Activated CD8-positive, alpha-beta T cell treated with anti-CD3 and anti-CD28 coated beads for 36 hours (primary cell): ENCODE measurements at regions not wholly inside any gene's neighbourhood (a gene's known extent, or its start where the extent isn't known, plus 50 kb on each side); places are given as distances from the start of the nearest gene placed in this dataset.

ENCODE experiments used
- ATAC-seq: fragments of 200-7000 bp; cut with Tn5 transposase; one replicate; pipeline ENCODE4 v1.10.0; 2021; ENCODE audit warnings: mild to moderate bottlenecking, moderate library complexity
- CTCF ChIA-PET: fragments of 350-600 bp; sonication (Branson Sonifier 250); formaldehyde crosslinking; loops from one replicate; lab custom pipeline; 2021; ENCODE audit warnings: antibody characterized with exemption; lab: Charles Lee
- POLR2A ChIA-PET: fragments of 350-600 bp; sonication (Branson Sonifier 250); formaldehyde crosslinking; loops from one replicate; lab custom pipeline; 2021; ENCODE audit warnings: antibody characterized with exemption; lab: Charles Lee
- DNase-seq: peaks from one replicate; pipeline ENCODE4 v3.0.0-alpha.2; 2020
- H3K27ac Mint-ChIP-seq: one replicate; pipeline ENCODE4 v1.8.0; 2021; ENCODE audit warnings: mild to moderate bottlenecking, mixed read lengths
- H3K27me3 Mint-ChIP-seq: one replicate; pipeline ENCODE4 v1.8.0; 2021; ENCODE audit warnings: mixed read lengths
- H3K36me3 Mint-ChIP-seq: one replicate; pipeline ENCODE4 v1.8.0; 2021; ENCODE audit warnings: low read depth, mixed read lengths
- H3K4me1 Mint-ChIP-seq: one replicate; pipeline ENCODE4 v1.8.0; 2021; ENCODE audit warnings: low read depth, mixed read lengths
- H3K4me3 Mint-ChIP-seq: one replicate; pipeline ENCODE4 v1.8.0; 2021; ENCODE audit warnings: mild to moderate bottlenecking, moderate library complexity, mixed read lengths
- H3K9me3 Mint-ChIP-seq: one replicate; pipeline ENCODE4 v1.8.0; 2021; ENCODE audit warnings: mixed read lengths
- CTCF ChIP-seq: fragments of 200-600 bp; IDR thresholded peaks from one replicate; pipeline ENCODE4 v1.8.0; 2022; ENCODE audit warnings: antibody characterized with exemption, mild to moderate bottlenecking
- intact Hi-C: fragments of 100-400 bp; cut with micrococcal nuclease; formaldehyde crosslinking; loops from one replicate; pipeline ENCODE4 v1.10.0; 2022

- no peaks in the 10 kb centered on the region for H3K4me1 Mint-ChIP-seq
Observed at GRCh38 chr2:122864728-122865127, 1109.3 kb downstream of the TSN start.

GRCh38 chr2:122866095-122866494, 1110.6 kb downstream of the TSN start:
- H3K36me3 Mint-ChIP-seq: no peaks in the 10 kb centered on the region
- TF ChIP-seq CTCF: no peak
- no peak overlapping the region for H3K4me3 Mint-ChIP-seq
- ChIA-PET POLR2A (no interaction called here), CTCF (no interaction called here)
- no peaks in the 10 kb centered on the region for H3K4me1 Mint-ChIP-seq
- DNase-seq: no peak
- H3K27ac Mint-ChIP-seq: no peak overlapping the region
- peaks cover 4% of the 10 kb centered on the region for H3K9me3 Mint-ChIP-seq
- intact Hi-C loops: no loop called here
- H3K27me3 Mint-ChIP-seq: no peaks in the 10 kb centered on the region
- no peak for ATAC-seq

More at GRCh38 chr2:122864728-122865127, 1109.3 kb downstream of the TSN start:
- no peaks in the 10 kb centered on the region for H3K36me3 Mint-ChIP-seq
- ATAC-seq (no peak), DNase-seq (no peak)
- POLR2A ChIA-PET: no interaction called here
- no peak for TF ChIP-seq CTCF
- CTCF ChIA-PET: no interaction called here
- no peaks in the 10 kb centered on the region for H3K27me3 Mint-ChIP-seq
- intact Hi-C loops: no loop called here
- peaks cover 10% of the 10 kb centered on the region for H3K9me3 Mint-ChIP-seq
- no peak overlapping the region for H3K27ac Mint-ChIP-seq
- H3K4me3 Mint-ChIP-seq: no peak overlapping the region

- Mint-ChIP-seq H3K9me3 (peaks cover 3% of the 10 kb centered on the region), H3K36me3 (no peaks in the 10 kb centered on the region), H3K27me3 (no peaks in the 10 kb centered on the region), H3K27ac (no peak overlapping the region), H3K4me1 (no peaks in the 10 kb centered on the region), H3K4me3 (no peak overlapping the region)
- DNase-seq: no peak
- no peak for TF ChIP-seq CTCF
- POLR2A ChIA-PET: no interaction called here
- intact Hi-C loops: no loop called here
- CTCF ChIA-PET: no interaction called here
- ATAC-seq: no peak
Observed at GRCh38 chr2:122867941-122868340, 1112.5 kb downstream of the TSN start.

GRCh38 chr2:122868646-122869275, 1113.3 kb downstream of the TSN start:
- H3K4me3 Mint-ChIP-seq: no peak overlapping the region
- no peak for TF ChIP-seq CTCF
- no peak overlapping the region for H3K27ac Mint-ChIP-seq
- no peaks in the 10 kb centered on the region for H3K36me3 Mint-ChIP-seq
- DNase-seq (no peak), ATAC-seq (no peak)
- no peaks in the 10 kb centered on the region for H3K27me3 Mint-ChIP-seq
- intact Hi-C loops: no loop called here
- peaks cover 3% of the 10 kb centered on the region for H3K9me3 Mint-ChIP-seq
- H3K4me1 Mint-ChIP-seq: no peaks in the 10 kb centered on the region
- ChIA-PET POLR2A (interaction anchor here (0.6 kb wide), 1 partner anchor 56 kb away, joined by 3 read pairs; no protein-coding TSS in a partner anchor), CTCF (no interaction called here)

- intact Hi-C loops: no loop called here
- no peak for DNase-seq
- ATAC-seq: no peak
- Mint-ChIP-seq H3K36me3 (no peaks in the 10 kb centered on the region), H3K4me1 (no peaks in the 10 kb centered on the region), H3K27ac (no peak overlapping the region), H3K4me3 (no peak overlapping the region), H3K27me3 (no peaks in the 10 kb centered on the region), H3K9me3 (no peaks in the 10 kb centered on the region)
- ChIA-PET POLR2A (no interaction called here), CTCF (no interaction called here)
- no peak for TF ChIP-seq CTCF
Observed at GRCh38 chr2:122873951-122874350, 1118.5 kb downstream of the TSN start.
